ENCODE measurements at regions not wholly inside any gene's neighbourhood (a gene's known extent, or its start where the extent isn't known, plus 50 kb on each side); places are given as distances from the start of the nearest gene placed in this dataset.

GRCh38 chr11:91170711-91171110 is 947.9 kb upstream of the CHORDC1 start:
- H3K9me3 ChIP-seq (ENCODE audit: control insufficient read depth, insufficient read depth, low read depth, low read length), result no peaks in the 10 kb centered on the region
- intact Hi-C loops (cut with micrococcal nuclease; ENCODE audit: unreplicated experiment) (no loop called here), in situ Hi-C loops (cut with HindIII; ENCODE audit: low pct_unique_long_range_greater_than_20kb, low sequenced_read_pairs) (no loop called here)
- no peaks in the 10 kb centered on the region for H3K27me3 ChIP-seq (ENCODE audit: control insufficient read depth, insufficient read depth, low read length)
- CTCF ChIA-PET, result no interaction called here
- H3K36me3 ChIP-seq (ENCODE audit: control insufficient read depth, insufficient read depth, low read length), result no peaks in the 10 kb centered on the region
- H3K4me3 ChIP-seq (ENCODE audit: low read depth in 2 of 2, low read length in 2 of 2), result no peak overlapping the region
- H3K27ac ChIP-seq (ENCODE audit: low read length), result no peak overlapping the region
- no peaks in the 10 kb centered on the region for H3K4me1 ChIP-seq (ENCODE audit: control insufficient read depth, insufficient read depth, low read length)
- TF ChIP-seq POLR2AphosphoS5 (IDR thresholded peaks at IDR 0.05; ENCODE audit: low read depth, low read length), result no peak
- POLR2A ChIA-PET, result no interaction called here
- ATAC-seq (no peak), DNase-seq (ENCODE audit: low read depth, low spot score) (no peak)
- no TSS peak for BruUV-seq (replicated peaks)

GRCh38 chr11:91164452-91164822 is 941.6 kb upstream of the CHORDC1 start:
- no peaks in the 10 kb centered on the region for H3K27me3 ChIP-seq (ENCODE audit: control insufficient read depth, insufficient read depth, low read length)
- ChIA-PET CTCF (no interaction called here), POLR2A (no interaction called here)
- no peaks in the 10 kb centered on the region; the same call in 1 of the 2 replicates for H3K4me1 ChIP-seq (ENCODE audit: control insufficient read depth, insufficient read depth, low read length)
- no TSS peak for BruUV-seq (replicated peaks)
- intact Hi-C loops (cut with micrococcal nuclease; ENCODE audit: unreplicated experiment), result no loop called here
- no peak for TF ChIP-seq TCF7L2 (IDR thresholded peaks at IDR 0.05; ENCODE audit: low read depth, low read length)
- TF ChIP-seq POLR2AphosphoS5 (IDR thresholded peaks at IDR 0.05; ENCODE audit: low read depth, low read length), result no peak
- no peak for TF ChIP-seq CTCF (IDR thresholded peaks at IDR 0.05)
- TF ChIP-seq REST (IDR thresholded peaks at IDR 0.05; ENCODE audit: insufficient read depth in 1 of 2, low read depth in 2 of 2, low read length in 1 of 2), result no peak
- TF ChIP-seq SIN3A (IDR thresholded peaks at IDR 0.05; ENCODE audit: borderline replicate concordance, insufficient read depth, low read depth, low read length), result no peak
- ATAC-seq (no peak), DNase-seq (ENCODE audit: low read depth, low spot score) (no peak)
- no peaks in the 10 kb centered on the region for H3K36me3 ChIP-seq (ENCODE audit: control insufficient read depth, insufficient read depth, low read length)
- H3K9me3 ChIP-seq (ENCODE audit: control insufficient read depth, insufficient read depth, low read depth, low read length), result no peaks in the 10 kb centered on the region
- no peak overlapping the region for H3K27ac ChIP-seq (ENCODE audit: low read length)
- H3K4me3 ChIP-seq (ENCODE audit: low read depth in 2 of 2, low read length in 2 of 2), result no peak overlapping the region
- in situ Hi-C loops (cut with HindIII; ENCODE audit: low pct_unique_long_range_greater_than_20kb, low sequenced_read_pairs), result no loop called here

- Histone ChIP-seq H3K36me3 (ENCODE audit: control insufficient read depth, insufficient read depth, low read length) (no peaks in the 10 kb centered on the region), H3K9me3 (ENCODE audit: control insufficient read depth, insufficient read depth, low read depth, low read length) (no peaks in the 10 kb centered on the region), H3K27ac (ENCODE audit: low read length) (no peak overlapping the region), H3K27me3 (ENCODE audit: control insufficient read depth, insufficient read depth, low read length) (no peaks in the 10 kb centered on the region), H3K4me1 (ENCODE audit: control insufficient read depth, insufficient read depth, low read length) (no peaks in the 10 kb centered on the region; the same call in 1 of the 2 replicates), H3K4me3 (ENCODE audit: low read depth in 2 of 2, low read length in 2 of 2) (no peak overlapping the region)
- intact Hi-C loops (cut with micrococcal nuclease; ENCODE audit: unreplicated experiment), result no loop called here
- ChIA-PET POLR2A (no interaction called here), CTCF (no interaction called here)
- in situ Hi-C loops (cut with HindIII; ENCODE audit: low pct_unique_long_range_greater_than_20kb, low sequenced_read_pairs), result no loop called here
- TF ChIP-seq TCF7L2 (IDR thresholded peaks at IDR 0.05; ENCODE audit: low read depth, low read length), result peak; percentile 72; the same call in 1 of the 2 replicates
- TF ChIP-seq CTCF (IDR thresholded peaks at IDR 0.05), result no peak
- no TSS peak for BruUV-seq (replicated peaks)
- DNase-seq (ENCODE audit: low read depth, low spot score) (no peak), ATAC-seq (no peak)
Measured at GRCh38 chr11:91163619-91164451, 941.0 kb upstream of the CHORDC1 start.
